Large intestine (tissue), 3 donors: ENCODE measurements at regions not wholly inside any gene's neighbourhood (a gene's known extent, or its start where the extent isn't known, plus 50 kb on each side); places are given as distances from the start of the nearest gene placed in this dataset.

Experiments
- DNase-seq, 2 donors: peaks; one replicate each; pipeline versions ENCODE4 v3.0.0 to v3.0.0-alpha.2; 2013
- H3K27ac ChIP-seq: one replicate; pipeline ENCODE4 v1.5.1; 2013; ENCODE audit warnings: low read length
- H3K27me3 ChIP-seq: 2 replicates; pipeline ENCODE4 v1.6.1; 2013; ENCODE audit warnings: low read length; ENCODE audit not compliant: control insufficient read depth, insufficient read depth
- H3K36me3 ChIP-seq: 2 replicates; pipeline ENCODE4 v1.6.1; 2013; ENCODE audit warnings: low read length; ENCODE audit not compliant: control insufficient read depth, insufficient read depth
- H3K4me1 ChIP-seq: one replicate; pipeline ENCODE4 v1.6.1; 2013; ENCODE audit warnings: low read length; ENCODE audit not compliant: control insufficient read depth, insufficient read depth
- H3K4me3 ChIP-seq: one replicate; pipeline ENCODE4 v1.5.1; 2013; ENCODE audit warnings: low read length
- H3K9me3 ChIP-seq: one replicate; pipeline ENCODE4 v1.6.1; 2013; ENCODE audit warnings: mild to moderate bottlenecking, low read depth, low read length, moderate library complexity; ENCODE audit not compliant: control insufficient read depth
- WGBS: methylation state at CpG from one replicate; pipeline ENCODE4 v1.1.5; 2013; ENCODE audit warnings: low lambda C conversion rate; ENCODE audit not compliant: insufficient coverage; 5-methylcytosine and 5-hydroxymethylcytosine counted together

GRCh38 chr20:7347409-7347808 lies 579.9 kb downstream of the BMP2 start:
- Histone ChIP-seq H3K36me3 (no peaks in the 10 kb centered on the region), H3K4me1 (no peaks in the 10 kb centered on the region), H3K4me3 (no peak overlapping the region), H3K27ac (no peak overlapping the region), H3K9me3 (no peaks in the 10 kb centered on the region), H3K27me3 (no peaks in the 10 kb centered on the region)
- no peak for DNase-seq
- no CpG with 5 or more reads among the region's 2 CpGs for WGBS

- Histone ChIP-seq H3K9me3 (no peaks in the 10 kb centered on the region), H3K27me3 (no peaks in the 10 kb centered on the region), H3K4me3 (no peak overlapping the region), H3K36me3 (no peaks in the 10 kb centered on the region), H3K27ac (no peak overlapping the region), H3K4me1 (no peaks in the 10 kb centered on the region)
- DNase-seq: no peak
- no CpG with 5 or more reads among the region's 1 CpG for WGBS
Measured at GRCh38 chr20:7348253-7348652, 580.8 kb downstream of the BMP2 start.

GRCh38 chr20:7352165-7352564 lies 584.7 kb downstream of the BMP2 start:
- Histone ChIP-seq H3K27me3 (no peaks in the 10 kb centered on the region), H3K27ac (no peak overlapping the region), H3K9me3 (no peaks in the 10 kb centered on the region), H3K4me3 (no peak overlapping the region), H3K4me1 (no peaks in the 10 kb centered on the region), H3K36me3 (no peaks in the 10 kb centered on the region)
- no peak for DNase-seq
- 100% methylated on average over 1 of the region's 9 CpGs for WGBS

DNA sequence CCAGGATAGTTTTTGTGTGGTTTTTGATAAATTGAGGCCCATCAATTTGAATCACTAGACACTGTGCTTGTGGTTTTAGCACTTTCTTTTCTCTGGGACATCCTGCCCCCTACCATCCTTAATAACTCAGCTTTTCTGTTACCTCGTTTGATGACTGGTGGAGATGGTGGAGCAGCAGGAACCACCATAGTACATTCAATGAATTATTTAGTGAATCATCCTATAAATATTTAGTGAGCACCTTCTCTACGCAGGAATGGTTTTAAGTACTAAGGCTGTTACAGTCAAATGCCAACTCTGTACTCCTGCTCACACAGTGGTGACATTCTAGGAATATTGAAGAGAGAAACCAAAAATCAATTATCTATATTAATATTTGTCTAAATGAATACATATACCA lies 585.2 kb downstream of the HAO1 start:
- no peak overlapping the region for H3K4me3 ChIP-seq
- H3K27me3 ChIP-seq: peaks cover 3% of the 10 kb centered on the region
- no peak for DNase-seq
- H3K27ac ChIP-seq: no peak overlapping the region
- no peaks in the 10 kb centered on the region for H3K4me1 ChIP-seq
- H3K9me3 ChIP-seq: no peaks in the 10 kb centered on the region
- no peaks in the 10 kb centered on the region for H3K36me3 ChIP-seq
- WGBS: no CpG with 5 or more reads among the region's 2 CpGs

DNA sequence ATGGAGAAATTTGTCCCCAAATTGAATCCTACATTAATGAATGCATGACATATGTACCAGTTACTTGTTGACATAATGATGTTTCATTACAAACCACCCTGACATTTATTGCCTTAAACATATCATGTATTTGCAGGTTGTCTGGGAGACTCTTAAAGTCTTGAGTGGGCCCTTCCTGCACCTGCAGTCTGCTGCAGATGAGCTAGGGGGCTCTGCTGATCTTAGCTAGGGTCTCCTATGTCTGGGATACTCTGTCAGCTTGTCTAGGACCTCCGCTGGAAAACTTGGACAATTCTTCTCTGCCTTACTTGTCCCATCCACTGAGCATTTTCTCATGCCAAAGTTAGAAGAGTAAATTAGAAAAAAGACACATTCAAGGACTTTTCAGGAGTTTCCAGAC lies 581.6 kb downstream of the HAO1 start:
- Histone ChIP-seq H3K27ac (no peak overlapping the region), H3K4me3 (no peak overlapping the region), H3K36me3 (no peaks in the 10 kb centered on the region), H3K4me1 (no peaks in the 10 kb centered on the region), H3K27me3 (peaks cover 3% of the 10 kb centered on the region), H3K9me3 (no peaks in the 10 kb centered on the region)
- DNase-seq: no peak
- 83% methylated on average over 1 of the region's 1 CpG for WGBS

GRCh38 chr20:7359739-7360138 lies 580.5 kb downstream of the HAO1 start:
- Histone ChIP-seq H3K4me1 (no peaks in the 10 kb centered on the region), H3K27ac (no peak overlapping the region), H3K4me3 (no peak overlapping the region), H3K27me3 (peaks cover 3% of the 10 kb centered on the region), H3K9me3 (no peaks in the 10 kb centered on the region), H3K36me3 (no peaks in the 10 kb centered on the region)
- DNase-seq: no peak
- WGBS: no CpG with 5 or more reads among the region's 3 CpGs

GRCh38 chr20:7361321-7361720 lies 578.9 kb downstream of the HAO1 start:
- Histone ChIP-seq H3K27me3 (peaks cover 3% of the 10 kb centered on the region), H3K9me3 (no peaks in the 10 kb centered on the region), H3K27ac (no peak overlapping the region), H3K4me1 (no peaks in the 10 kb centered on the region), H3K36me3 (no peaks in the 10 kb centered on the region), H3K4me3 (no peak overlapping the region)
- no peak for DNase-seq
- WGBS: no CpG with 5 or more reads among the region's 3 CpGs

DNA sequence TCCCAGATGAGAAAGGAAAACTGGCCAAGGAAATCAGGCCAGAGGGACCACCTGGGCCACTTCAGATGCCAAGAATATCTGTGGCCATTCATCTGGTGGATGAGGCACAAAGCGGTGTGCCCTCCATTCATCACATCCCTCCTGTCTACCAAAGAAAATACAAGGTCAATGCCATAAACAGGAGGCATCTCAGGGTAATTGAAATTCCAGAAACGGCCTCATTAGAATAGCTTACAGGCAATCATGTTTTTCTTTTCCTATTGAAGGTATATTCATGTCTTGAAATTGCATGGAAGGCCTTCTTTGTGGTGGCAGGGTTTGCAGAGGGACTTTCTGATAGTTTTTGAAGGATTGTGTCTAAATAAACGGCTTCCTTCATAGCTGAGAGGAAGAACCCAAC lies 578.3 kb downstream of the HAO1 start:
- no CpG with 5 or more reads among the region's 3 CpGs for WGBS
- Histone ChIP-seq H3K4me3 (no peak overlapping the region), H3K4me1 (no peaks in the 10 kb centered on the region), H3K9me3 (no peaks in the 10 kb centered on the region), H3K27ac (no peak overlapping the region), H3K27me3 (peaks cover 3% of the 10 kb centered on the region), H3K36me3 (no peaks in the 10 kb centered on the region)
- no peak for DNase-seq

GRCh38 chr20:7362601-7363000 lies 577.7 kb downstream of the HAO1 start:
- no peak for DNase-seq
- H3K4me1 ChIP-seq: no peaks in the 10 kb centered on the region
- no peak overlapping the region for H3K27ac ChIP-seq
- no peaks in the 10 kb centered on the region for H3K36me3 ChIP-seq
- H3K27me3 ChIP-seq: peaks cover 2% of the 10 kb centered on the region
- no peak overlapping the region for H3K4me3 ChIP-seq
- WGBS: no CpG with 5 or more reads among the region's 2 CpGs
- no peaks in the 10 kb centered on the region for H3K9me3 ChIP-seq

DNA sequence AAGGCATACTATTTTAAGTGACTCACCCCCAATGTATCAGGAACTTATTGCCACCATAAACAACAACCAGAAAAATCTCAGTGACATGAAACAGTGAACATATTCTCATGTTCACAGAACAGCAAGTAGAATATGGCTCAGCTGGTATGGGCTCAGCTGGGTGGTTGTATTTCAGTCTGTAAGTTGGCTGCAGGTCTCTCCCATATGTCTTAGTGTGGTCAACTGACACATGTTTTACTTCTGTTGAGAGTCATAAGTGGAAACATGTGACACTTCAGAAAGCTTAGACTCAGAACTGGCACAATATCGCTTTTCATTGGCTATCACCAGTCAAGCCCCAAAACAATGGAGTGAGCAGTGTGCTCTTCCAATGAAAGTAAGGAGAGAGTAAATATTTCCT lies 574.1 kb downstream of the HAO1 start:
- Histone ChIP-seq H3K27ac (no peak overlapping the region), H3K36me3 (no peaks in the 10 kb centered on the region)
- no CpG with 5 or more reads among the region's 1 CpG for WGBS

GRCh38 chr20:7371518-7372163 lies 568.6 kb downstream of the HAO1 start:
- no peaks in the 10 kb centered on the region for H3K4me1 ChIP-seq
- no peaks in the 10 kb centered on the region for H3K27me3 ChIP-seq
- no peak overlapping the region for H3K4me3 ChIP-seq
- H3K36me3 ChIP-seq: no peaks in the 10 kb centered on the region
- no peak overlapping the region for H3K27ac ChIP-seq
- H3K9me3 ChIP-seq: no peaks in the 10 kb centered on the region
- peak in 1 of 2 donors; percentile 5 for DNase-seq
- 83% methylated on average over 1 of the region's 3 CpGs for WGBS

More for the DNA sequence above, 574.1 kb downstream of the HAO1 start:
- Histone ChIP-seq H3K27me3 (no peaks in the 10 kb centered on the region), H3K4me1 (no peaks in the 10 kb centered on the region), H3K4me3 (no peak overlapping the region), H3K9me3 (no peaks in the 10 kb centered on the region)
- no peak for DNase-seq
